ENCODE measurements at regions not wholly inside any gene's neighbourhood (a gene's known extent, or its start where the extent isn't known, plus 50 kb on each side); places are given as distances from the start of the nearest gene placed in this dataset.

DNA sequence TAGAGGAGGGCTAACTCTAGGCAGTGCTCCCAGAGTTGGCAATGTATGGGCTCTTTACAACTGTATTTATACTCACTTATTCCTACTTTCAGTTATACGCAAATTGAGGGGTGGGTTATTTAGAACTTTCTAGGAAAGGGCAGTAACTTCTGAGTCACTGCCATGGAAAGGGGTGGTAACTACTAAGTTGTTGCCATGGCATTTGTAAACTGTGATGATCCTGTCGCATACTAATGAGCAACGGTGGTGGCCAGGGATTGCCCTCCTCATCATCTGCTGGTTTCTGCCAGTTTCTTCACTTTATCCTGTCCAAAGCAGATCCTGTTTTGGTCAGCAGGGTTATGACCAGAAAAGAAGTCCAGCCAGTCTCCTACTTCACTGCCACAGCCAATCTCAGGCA lies 95.5 kb upstream of the PTPRT start:
- no peak for DNase-seq
- H3K4me3 ChIP-seq (ENCODE audit: low read depth, low read length) = no peak overlapping the region
- no peaks in the 10 kb centered on the region for H3K4me1 ChIP-seq
- no peaks in the 10 kb centered on the region for H3K27me3 ChIP-seq
- no peaks in the 10 kb centered on the region for H3K9me3 ChIP-seq
- TF ChIP-seq, protein P1, sequence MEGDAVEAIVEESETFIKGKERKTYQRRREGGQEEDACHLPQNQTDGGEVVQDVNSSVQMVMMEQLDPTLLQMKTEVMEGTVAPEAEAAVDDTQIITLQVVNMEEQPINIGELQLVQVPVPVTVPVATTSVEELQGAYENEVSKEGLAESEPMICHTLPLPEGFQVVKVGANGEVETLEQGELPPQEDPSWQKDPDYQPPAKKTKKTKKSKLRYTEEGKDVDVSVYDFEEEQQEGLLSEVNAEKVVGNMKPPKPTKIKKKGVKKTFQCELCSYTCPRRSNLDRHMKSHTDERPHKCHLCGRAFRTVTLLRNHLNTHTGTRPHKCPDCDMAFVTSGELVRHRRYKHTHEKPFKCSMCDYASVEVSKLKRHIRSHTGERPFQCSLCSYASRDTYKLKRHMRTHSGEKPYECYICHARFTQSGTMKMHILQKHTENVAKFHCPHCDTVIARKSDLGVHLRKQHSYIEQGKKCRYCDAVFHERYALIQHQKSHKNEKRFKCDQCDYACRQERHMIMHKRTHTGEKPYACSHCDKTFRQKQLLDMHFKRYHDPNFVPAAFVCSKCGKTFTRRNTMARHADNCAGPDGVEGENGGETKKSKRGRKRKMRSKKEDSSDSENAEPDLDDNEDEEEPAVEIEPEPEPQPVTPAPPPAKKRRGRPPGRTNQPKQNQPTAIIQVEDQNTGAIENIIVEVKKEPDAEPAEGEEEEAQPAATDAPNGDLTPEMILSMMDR (IDR thresholded peaks at IDR 0.05; ENCODE audit: low read depth, low read length) = no peak
- H3K36me3 ChIP-seq = no peaks in the 10 kb centered on the region

DNA sequence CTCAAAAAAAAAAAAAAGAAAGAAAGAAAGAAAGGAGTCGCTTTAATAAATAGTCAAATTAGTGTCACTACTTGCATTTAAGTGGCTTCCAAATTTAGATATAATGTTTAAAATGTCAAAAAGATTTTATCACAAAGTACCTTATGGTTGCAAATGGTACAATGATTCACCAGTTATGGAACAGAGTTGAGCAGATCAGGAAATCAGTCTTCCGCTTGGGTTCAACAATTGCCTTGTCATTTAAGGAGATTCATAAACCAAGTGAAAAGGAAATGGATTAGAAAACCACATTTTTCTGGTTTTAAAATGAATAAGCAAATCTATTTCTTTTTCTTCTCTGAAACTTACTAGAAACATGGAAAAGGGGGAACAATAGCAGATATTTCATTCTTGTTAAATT lies 94.8 kb upstream of the PTPRT start:
- H3K27me3 ChIP-seq = no peaks in the 10 kb centered on the region
- TF ChIP-seq, protein P1 (IDR thresholded peaks at IDR 0.05; ENCODE audit: low read depth, low read length) = no peak
- DNase-seq = no peak
- no peaks in the 10 kb centered on the region for H3K4me1 ChIP-seq
- H3K36me3 ChIP-seq = no peaks in the 10 kb centered on the region
- no peaks in the 10 kb centered on the region for H3K9me3 ChIP-seq
- H3K4me3 ChIP-seq (ENCODE audit: low read depth, low read length) = no peak overlapping the region

DNA sequence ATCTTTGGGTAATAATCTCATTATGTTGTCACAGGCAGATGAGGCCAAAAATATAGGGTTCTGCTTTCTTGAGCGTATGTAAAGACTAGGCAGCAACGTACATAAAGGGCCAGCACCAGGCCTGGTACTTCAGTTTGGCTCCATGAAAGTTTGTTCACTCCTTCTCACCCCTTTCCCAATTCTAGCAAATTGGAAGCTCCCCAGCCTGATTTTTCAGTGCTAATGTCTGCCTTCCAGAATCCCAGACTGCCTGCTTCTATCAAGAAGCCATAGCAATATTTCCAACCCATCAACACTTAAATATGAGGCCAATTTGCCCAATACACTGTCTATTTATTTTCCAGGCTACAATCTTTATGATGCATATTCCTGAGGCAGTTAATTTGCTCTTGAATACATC lies 93.4 kb upstream of the PTPRT start:
- Histone ChIP-seq H3K9me3 (no peaks in the 10 kb centered on the region), H3K4me1 (no peaks in the 10 kb centered on the region), H3K36me3 (no peaks in the 10 kb centered on the region), H3K4me3 (ENCODE audit: low read depth, low read length) (no peak overlapping the region), H3K27me3 (no peaks in the 10 kb centered on the region)
- TF ChIP-seq, protein P1 (IDR thresholded peaks at IDR 0.05; ENCODE audit: low read depth, low read length) = no peak
- no peak for DNase-seq

DNA sequence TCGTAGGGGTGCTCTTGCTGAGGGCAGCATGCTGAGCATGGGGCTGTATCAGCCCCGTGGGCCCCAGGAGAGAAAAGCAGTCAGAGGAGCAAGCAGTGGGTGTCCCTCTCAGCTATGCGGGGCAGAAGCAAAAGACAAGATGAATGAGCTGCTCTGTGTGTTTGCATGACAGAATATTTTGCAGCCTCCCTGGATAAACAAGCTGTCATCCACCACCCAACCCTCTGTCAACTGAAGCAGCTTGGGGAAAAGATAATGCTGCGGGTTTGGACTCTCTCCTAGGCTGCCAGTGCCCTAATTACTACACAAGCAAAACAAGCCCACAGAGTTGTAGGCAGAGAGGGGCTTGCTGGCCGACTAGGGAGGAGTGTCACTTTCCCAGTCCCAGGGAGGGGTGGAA lies 82.3 kb upstream of the PTPRT start:
- no peaks in the 10 kb centered on the region for H3K4me1 ChIP-seq
- no peaks in the 10 kb centered on the region for H3K27me3 ChIP-seq
- no peak overlapping the region for H3K4me3 ChIP-seq (ENCODE audit: low read depth, low read length)
- TF ChIP-seq, protein P1 (IDR thresholded peaks at IDR 0.05; ENCODE audit: low read depth, low read length) = no peak
- no peaks in the 10 kb centered on the region for H3K9me3 ChIP-seq
- no peaks in the 10 kb centered on the region for H3K36me3 ChIP-seq
- no peak for DNase-seq

DNA sequence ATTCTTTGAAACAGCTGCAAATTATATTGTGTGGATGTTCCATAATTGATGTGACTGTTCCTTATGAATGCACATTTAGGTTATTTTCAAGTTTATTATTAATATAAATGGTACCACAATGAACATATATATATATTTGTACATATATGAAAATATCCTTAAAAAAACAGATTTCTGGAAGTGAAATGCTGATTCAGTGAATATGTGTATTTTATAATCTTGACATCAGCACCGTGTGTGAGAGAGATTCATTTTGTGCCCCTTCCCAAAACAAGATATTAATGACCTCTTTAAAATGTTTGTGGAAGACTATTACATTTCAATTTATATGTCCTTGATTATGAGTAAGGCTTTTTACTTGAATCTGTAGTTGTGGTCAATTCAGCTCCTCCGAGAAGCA lies 75.7 kb upstream of the PTPRT start:
- Histone ChIP-seq H3K9me3 (no peaks in the 10 kb centered on the region; the same call in 1 of the 2 replicates), H3K27me3 (no peaks in the 10 kb centered on the region), H3K4me3 (ENCODE audit: low read depth, low read length) (no peak overlapping the region), H3K4me1 (no peaks in the 10 kb centered on the region), H3K36me3 (no peaks in the 10 kb centered on the region)
- DNase-seq = no peak
- TF ChIP-seq, protein P1 (IDR thresholded peaks at IDR 0.05; ENCODE audit: low read depth, low read length) = no peak

DNA sequence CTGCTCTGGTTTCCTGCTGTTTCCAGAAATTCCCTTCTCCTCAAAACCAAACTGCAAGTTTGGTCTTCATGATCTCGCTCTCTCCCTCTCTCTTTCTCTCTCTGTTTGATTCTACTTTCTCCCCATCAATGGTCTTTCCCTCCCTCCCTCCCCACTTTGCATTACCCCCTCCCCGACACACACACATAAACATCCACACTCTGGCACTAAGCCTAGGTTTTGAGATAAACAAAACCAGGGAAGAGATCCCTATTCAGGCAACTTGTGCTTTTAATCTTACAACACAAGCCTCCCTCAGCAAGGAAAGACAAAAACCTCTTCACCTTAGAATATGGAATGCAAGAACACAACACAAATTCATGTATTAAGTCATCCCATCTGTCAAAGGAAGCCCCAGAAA lies 73.5 kb upstream of the PTPRT start:
- Histone ChIP-seq H3K4me1 (no peaks in the 10 kb centered on the region), H3K36me3 (no peaks in the 10 kb centered on the region), H3K4me3 (ENCODE audit: low read depth, low read length) (no peak overlapping the region), H3K27me3 (no peaks in the 10 kb centered on the region), H3K9me3 (no peaks in the 10 kb centered on the region; the same call in 1 of the 2 replicates)
- DNase-seq = no peak
- TF ChIP-seq, protein P1 (IDR thresholded peaks at IDR 0.05; ENCODE audit: low read depth, low read length) = no peak

All from BE2C (cell line).